CD14-positive monocyte (primary cell): ENCODE measurements at regions not wholly inside any gene's neighbourhood (a gene's known extent, or its start where the extent isn't known, plus 50 kb on each side); places are given as distances from the start of the nearest gene placed in this dataset.

ENCODE experiments used
- DNase-seq, 3 donors: peaks; one replicate each; pipeline ENCODE4 v3.0.0-alpha.2; 2011 to 2022
- H2AFZ ChIP-seq: 2 replicates; pipeline ENCODE4 v1.6.0; 2012; ENCODE audit warnings: mild to moderate bottlenecking, low read depth, low read length, inconsistent platforms; ENCODE audit not compliant: insufficient read depth, poor library complexity, severe bottlenecking
- H3K27ac ChIP-seq, 2 donors: 1 replicate in 1 of 2; 2 replicates in 1 of 2; pipeline ENCODE4 v1.5.1; 2012 to 2013; ENCODE audit warnings: low read length in 2 of 2, control low read depth in 1 of 2, inconsistent platforms in 1 of 2, low read depth in 1 of 2, mild to moderate bottlenecking in 1 of 2
- H3K27me3 ChIP-seq, 2 donors: one replicate each; pipeline versions ENCODE4 v1.6.0 to v1.6.1; 2011 to 2013; ENCODE audit warnings: low read length in 2 of 2; ENCODE audit not compliant: control insufficient read depth in 2 of 2, insufficient read depth in 2 of 2
- H3K36me3 ChIP-seq, 2 donors: replicated peaks in 1 of 2; 1 replicate in 1 of 2; 2 replicates in 1 of 2; pipeline versions ENCODE4 v1.5.1 to v1.6.1; 2012 to 2013; ENCODE audit warnings: low read length in 2 of 2, control low read depth in 1 of 2, inconsistent platforms in 1 of 2, mild to moderate bottlenecking in 1 of 2; ENCODE audit not compliant: insufficient read depth in 2 of 2, control insufficient read depth in 1 of 2
- H3K4me1 ChIP-seq, 2 donors: 1 replicate in 1 of 2; 2 replicates in 1 of 2; pipeline versions ENCODE4 v1.5.1 to v1.6.1; 2012 to 2013; ENCODE audit warnings: low read length in 2 of 2, control low read depth in 1 of 2, inconsistent platforms in 1 of 2, mild to moderate bottlenecking in 1 of 2, moderate library complexity in 1 of 2; ENCODE audit not compliant: insufficient read depth in 2 of 2, control insufficient read depth in 1 of 2
- H3K4me2 ChIP-seq: replicated peaks from 2 replicates; pipeline ENCODE3; 2012; ENCODE audit warnings: low read length, moderate library complexity, mild to moderate bottlenecking; ENCODE audit not compliant: poor library complexity, severe bottlenecking; ENCODE audit errors: extremely low read depth
- H3K4me3 ChIP-seq, 3 experiments: fragments of 200-600 bp in 1 of 3; sonication (generic) in 1 of 3; replicated peaks in 1 of 3; 1 replicate in 2 of 3; 2 replicates in 1 of 3; pipeline ENCODE4 v1.5.1; 2011 to 2013; ENCODE audit warnings: low read length in 3 of 3, mild to moderate bottlenecking in 3 of 3, control low read depth in 2 of 3, low read depth in 2 of 3, inconsistent platforms in 1 of 3, moderate library complexity in 1 of 3
- H3K79me2 ChIP-seq: 2 replicates; pipeline ENCODE4 v1.6.0; 2012; ENCODE audit warnings: mild to moderate bottlenecking, control low read depth, inconsistent platforms, low read length, moderate library complexity; ENCODE audit not compliant: insufficient read depth
- H3K9ac ChIP-seq: 2 replicates; pipeline ENCODE4 v1.6.0; 2017; ENCODE audit warnings: low read length, mild to moderate bottlenecking; ENCODE audit not compliant: insufficient read depth, poor library complexity, severe bottlenecking
- H3K9me3 ChIP-seq, 2 donors: replicated peaks in 1 of 2; 1 replicate in 1 of 2; 2 replicates in 1 of 2; pipeline versions ENCODE4 v1.5.1 to v1.6.1; 2012 to 2013; ENCODE audit warnings: low read length in 2 of 2, control low read depth in 1 of 2; ENCODE audit not compliant: control insufficient read depth in 1 of 2, insufficient read depth in 1 of 2
- H4K20me1 ChIP-seq: 2 replicates; pipeline ENCODE4 v1.6.0; 2012; ENCODE audit warnings: mild to moderate bottlenecking, low read length, control low read depth, moderate library complexity; ENCODE audit not compliant: insufficient read depth
- H3K27ac Mint-ChIP-seq, 7 donors: one replicate each; pipeline ENCODE4 v1.8.0; 2020; ENCODE audit warnings: mild to moderate bottlenecking in 7 of 7, mixed read lengths in 7 of 7, moderate library complexity in 6 of 7, inconsistent platforms in 2 of 7
- H3K27me3 Mint-ChIP-seq, 3 donors: one replicate each; pipeline ENCODE4 v1.8.0; 2021 to 2022; ENCODE audit warnings: low read depth in 3 of 3, mild to moderate bottlenecking in 3 of 3, mixed read lengths in 3 of 3, moderate library complexity in 3 of 3, inconsistent platforms in 1 of 3
- H3K36me3 Mint-ChIP-seq, 2 donors: one replicate each; pipeline ENCODE4 v1.8.0; 2020; ENCODE audit warnings: mixed read lengths in 2 of 2, inconsistent platforms in 1 of 2, mild to moderate bottlenecking in 1 of 2
- H3K4me1 Mint-ChIP-seq: one replicate; pipeline ENCODE4 v1.8.0; 2020; ENCODE audit warnings: mild to moderate bottlenecking, mixed read lengths
- H3K4me3 Mint-ChIP-seq, 2 donors: one replicate each; pipeline ENCODE4 v1.8.0; 2020; ENCODE audit warnings: mild to moderate bottlenecking in 2 of 2, mixed read lengths in 2 of 2, moderate library complexity in 1 of 2
- H3K9me3 Mint-ChIP-seq, 7 donors: one replicate each; pipeline ENCODE4 v1.8.0; 2020 to 2022; ENCODE audit warnings: mixed read lengths in 7 of 7, mild to moderate bottlenecking in 6 of 7, moderate library complexity in 6 of 7, inconsistent platforms in 2 of 7
- WGBS: methylation state at CpG from one replicate; pipeline ENCODE4 v1.1.5; 2013; ENCODE audit warnings: missing lambda C conversion rate; ENCODE audit not compliant: insufficient coverage; 5-methylcytosine and 5-hydroxymethylcytosine counted together
- intact Hi-C, 2 donors: fragments of 100-400 bp; cut with micrococcal nuclease; formaldehyde crosslinking; loops; one replicate each; pipeline versions ENCODE4 v1.15.0 to v1.15.1; 2023
- TF ChIP-seq, protein P1 (sequence below): fragments of 200-600 bp; IDR thresholded peaks from one replicate; pipeline ENCODE4 v1.8.0; 2022; ENCODE audit warnings: antibody characterized with exemption, mild to moderate bottlenecking

- peaks cover 0 to 5% (median 4%) of the 10 kb centered on the region in 3 donors for H3K27me3 Mint-ChIP-seq
- H3K27ac Mint-ChIP-seq, result no peak overlapping the region
- H3K4me3 ChIP-seq, result no peak overlapping the region
- H3K9ac ChIP-seq, result no peak overlapping the region
- intact Hi-C loops, result no loop called here
- no peaks in the 10 kb centered on the region for H3K4me1 Mint-ChIP-seq
- no peak overlapping the region for H3K4me2 ChIP-seq
- no peaks in the 10 kb centered on the region for H3K36me3 ChIP-seq
- TF ChIP-seq, protein P1, sequence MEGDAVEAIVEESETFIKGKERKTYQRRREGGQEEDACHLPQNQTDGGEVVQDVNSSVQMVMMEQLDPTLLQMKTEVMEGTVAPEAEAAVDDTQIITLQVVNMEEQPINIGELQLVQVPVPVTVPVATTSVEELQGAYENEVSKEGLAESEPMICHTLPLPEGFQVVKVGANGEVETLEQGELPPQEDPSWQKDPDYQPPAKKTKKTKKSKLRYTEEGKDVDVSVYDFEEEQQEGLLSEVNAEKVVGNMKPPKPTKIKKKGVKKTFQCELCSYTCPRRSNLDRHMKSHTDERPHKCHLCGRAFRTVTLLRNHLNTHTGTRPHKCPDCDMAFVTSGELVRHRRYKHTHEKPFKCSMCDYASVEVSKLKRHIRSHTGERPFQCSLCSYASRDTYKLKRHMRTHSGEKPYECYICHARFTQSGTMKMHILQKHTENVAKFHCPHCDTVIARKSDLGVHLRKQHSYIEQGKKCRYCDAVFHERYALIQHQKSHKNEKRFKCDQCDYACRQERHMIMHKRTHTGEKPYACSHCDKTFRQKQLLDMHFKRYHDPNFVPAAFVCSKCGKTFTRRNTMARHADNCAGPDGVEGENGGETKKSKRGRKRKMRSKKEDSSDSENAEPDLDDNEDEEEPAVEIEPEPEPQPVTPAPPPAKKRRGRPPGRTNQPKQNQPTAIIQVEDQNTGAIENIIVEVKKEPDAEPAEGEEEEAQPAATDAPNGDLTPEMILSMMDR, result no peak
- 91% methylated on average over 3 of the region's 7 CpGs for WGBS
- H2AFZ ChIP-seq, result no peak overlapping the region
- H3K36me3 Mint-ChIP-seq, result no peaks in the 10 kb centered on the region
- no peaks in the 10 kb centered on the region for H4K20me1 ChIP-seq
- no peaks in the 10 kb centered on the region for H3K4me1 ChIP-seq
- H3K9me3 Mint-ChIP-seq, result peaks cover 0 to 2% (median 0%) of the 10 kb centered on the region in 7 donors
- no peak for DNase-seq
- no peaks in the 10 kb centered on the region for H3K79me2 ChIP-seq
- no peak overlapping the region for H3K27ac ChIP-seq
- no peaks in the 10 kb centered on the region for H3K9me3 ChIP-seq
- H3K27me3 ChIP-seq, result no peaks in the 10 kb centered on the region
- H3K4me3 Mint-ChIP-seq, result no peak overlapping the region
These were observed 238.3 kb downstream of the MYCN start for GRCh38 chr2:16178551-16179130.

GRCh38 chr2:16177671-16178180 lies 237.4 kb downstream of the MYCN start:
- Mint-ChIP-seq H3K4me1 (no peaks in the 10 kb centered on the region), H3K9me3 (peaks cover 0 to 2% (median 0%) of the 10 kb centered on the region in 7 donors), H3K36me3 (no peaks in the 10 kb centered on the region), H3K27me3 (peaks cover 0 to 5% (median 4%) of the 10 kb centered on the region in 3 donors), H3K27ac (no peak overlapping the region), H3K4me3 (no peak overlapping the region)
- Histone ChIP-seq H3K36me3 (no peaks in the 10 kb centered on the region), H3K27ac (no peak overlapping the region), H3K27me3 (no peaks in the 10 kb centered on the region), H3K4me2 (no peak overlapping the region), H3K4me1 (no peaks in the 10 kb centered on the region), H4K20me1 (no peaks in the 10 kb centered on the region), H2AFZ (no peak overlapping the region), H3K9ac (no peak overlapping the region), H3K9me3 (no peaks in the 10 kb centered on the region), H3K79me2 (no peaks in the 10 kb centered on the region), H3K4me3 (no peak overlapping the region)
- TF ChIP-seq, protein P1, result no peak
- intact Hi-C loops, result no loop called here
- no peak for DNase-seq
